Mesenchymal stem cell (in vitro differentiated cells and primary cell): ENCODE measurements at regions not wholly inside any gene's neighbourhood (a gene's known extent, or its start where the extent isn't known, plus 50 kb on each side); places are given as distances from the start of the nearest gene placed in this dataset.

ENCODE experiments used
- DNase-seq: peaks from one replicate; pipeline ENCODE4 v3.0.0-alpha.2; 2013
- H2AFZ ChIP-seq: one replicate; pipeline ENCODE4 v1.6.1; 2013; ENCODE audit warnings: low read depth, mild to moderate bottlenecking, control low read depth, inconsistent platforms, low read length, moderate library complexity
- H2AK5ac ChIP-seq: 2 replicates; pipeline ENCODE4 v1.6.1; 2013; ENCODE audit warnings: low read length, moderate library complexity, mild to moderate bottlenecking, inconsistent platforms; ENCODE audit not compliant: severe bottlenecking
- H2BK120ac ChIP-seq: one replicate; pipeline ENCODE4 v1.6.1; 2013; ENCODE audit warnings: low read depth, mild to moderate bottlenecking, inconsistent platforms, low read length, moderate library complexity
- H2BK12ac ChIP-seq, 2 experiments: one replicate each; pipeline ENCODE4 v1.6.1; 2013; ENCODE audit warnings: inconsistent platforms in 2 of 2, low read length in 2 of 2, mild to moderate bottlenecking in 2 of 2, moderate library complexity in 2 of 2, control low read depth in 1 of 2
- H2BK15ac ChIP-seq: one replicate; pipeline ENCODE4 v1.6.1; 2013; ENCODE audit warnings: mild to moderate bottlenecking, low read depth, inconsistent platforms; ENCODE audit not compliant: poor library complexity, severe bottlenecking
- H2BK5ac ChIP-seq: 2 replicates; pipeline ENCODE4 v1.6.1; 2013; ENCODE audit warnings: low read depth, mild to moderate bottlenecking, low read length, control low read depth, inconsistent platforms; ENCODE audit not compliant: poor library complexity, severe bottlenecking
- H3K14ac ChIP-seq, 2 experiments: one replicate each; pipeline ENCODE4 v1.6.1; 2013; ENCODE audit warnings: inconsistent platforms in 2 of 2, low read length in 2 of 2, control low read depth in 1 of 2, mild to moderate bottlenecking in 1 of 2, moderate library complexity in 1 of 2
- H3K18ac ChIP-seq, 2 experiments: one replicate each; pipeline ENCODE4 v1.6.1; 2013; ENCODE audit warnings: inconsistent platforms in 2 of 2, low read length in 2 of 2, control low read depth in 1 of 2, low read depth in 1 of 2, mild to moderate bottlenecking in 1 of 2
- H3K23ac ChIP-seq, 2 experiments: one replicate each; pipeline ENCODE4 v1.6.1; 2013; ENCODE audit warnings: inconsistent platforms in 2 of 2, low read length in 2 of 2, mild to moderate bottlenecking in 2 of 2, moderate library complexity in 2 of 2, control low read depth in 1 of 2
- H3K27ac ChIP-seq: 2 replicates; pipeline ENCODE4 v1.5.1; 2013; ENCODE audit warnings: mild to moderate bottlenecking, moderate library complexity, low read length, control low read depth, inconsistent platforms; ENCODE audit not compliant: poor library complexity, severe bottlenecking
- H3K27me3 ChIP-seq, 2 experiments: 2 replicates each; pipeline versions ENCODE4 v1.6.1 to v1.7.0; 2013; ENCODE audit warnings: low read length in 2 of 2, mild to moderate bottlenecking in 2 of 2, moderate library complexity in 2 of 2, control low read depth in 1 of 2, inconsistent platforms in 1 of 2; ENCODE audit not compliant: control insufficient read depth in 1 of 2, insufficient read depth in 1 of 2
- H3K36me3 ChIP-seq, 2 experiments: 2 replicates each; pipeline versions ENCODE4 v1.6.1 to v1.7.0; 2013; ENCODE audit warnings: low read length in 2 of 2, control low read depth in 1 of 2, inconsistent platforms in 1 of 2, low read depth in 1 of 2, mild to moderate bottlenecking in 1 of 2; ENCODE audit not compliant: insufficient read depth in 2 of 2, control insufficient read depth in 1 of 2
- H3K4ac ChIP-seq, 2 experiments: one replicate each; pipeline ENCODE4 v1.6.1; 2013; ENCODE audit warnings: inconsistent platforms in 2 of 2, low read length in 2 of 2, mild to moderate bottlenecking in 2 of 2, moderate library complexity in 2 of 2, control low read depth in 1 of 2, low read depth in 1 of 2
- H3K4me1 ChIP-seq: 2 replicates; pipeline ENCODE4 v1.6.1; 2013; ENCODE audit warnings: low read depth, low read length, control low read depth; ENCODE audit not compliant: control insufficient read depth, insufficient read depth
- H3K4me2 ChIP-seq: 2 replicates; pipeline ENCODE4 v1.6.1; 2013; ENCODE audit warnings: low read length, mild to moderate bottlenecking, inconsistent platforms; ENCODE audit not compliant: poor library complexity, severe bottlenecking
- H3K4me3 ChIP-seq, 2 experiments: 2 replicates each; pipeline versions ENCODE4 v1.5.1 to v1.7.0; 2013; ENCODE audit warnings: low read length in 2 of 2, mild to moderate bottlenecking in 2 of 2, control low read depth in 1 of 2, low read depth in 1 of 2; ENCODE audit not compliant: insufficient read depth in 1 of 2
- H3K79me1 ChIP-seq: replicated peaks from 2 replicates; pipeline ENCODE4 v1.6.1; 2013; ENCODE audit warnings: mild to moderate bottlenecking, control low read depth, low read length, inconsistent platforms; ENCODE audit not compliant: poor library complexity, severe bottlenecking
- H3K9ac ChIP-seq: 2 replicates; pipeline ENCODE4 v1.7.0; 2013; ENCODE audit warnings: mild to moderate bottlenecking, low read length, moderate library complexity
- H3K9me3 ChIP-seq: 2 replicates; pipeline ENCODE4 v1.7.0; 2013; ENCODE audit warnings: mild to moderate bottlenecking, low read length; ENCODE audit not compliant: control insufficient read depth
- H4K8ac ChIP-seq: one replicate; pipeline ENCODE4 v1.6.1; 2013; ENCODE audit warnings: inconsistent platforms, mild to moderate bottlenecking, low read length, moderate library complexity
- H4K91ac ChIP-seq: one replicate; pipeline ENCODE4 v1.6.1; 2013; ENCODE audit warnings: mild to moderate bottlenecking, low read length, inconsistent platforms
- WGBS: methylation state at CpG from one replicate; pipeline ENCODE4 v1.1.7; 2013; ENCODE audit warnings: mixed read lengths; 5-methylcytosine and 5-hydroxymethylcytosine counted together

- no peak overlapping the region for H3K18ac ChIP-seq
- no peak overlapping the region for H3K4me2 ChIP-seq
- H3K23ac ChIP-seq: no peak overlapping the region
- no peak overlapping the region for H2BK12ac ChIP-seq
- H2BK15ac ChIP-seq: no peak overlapping the region
- no peak overlapping the region for H3K27ac ChIP-seq
- H3K4ac ChIP-seq: no peak overlapping the region
- no peak for DNase-seq
- WGBS: 91% methylated on average over 4 of the region's 6 CpGs
- no peaks in the 10 kb centered on the region for H3K4me1 ChIP-seq
- no peak overlapping the region for H2BK5ac ChIP-seq
- H3K79me1 ChIP-seq: no peaks in the 10 kb centered on the region
- no peak overlapping the region for H2BK120ac ChIP-seq
- no peak overlapping the region for H3K14ac ChIP-seq
- no peak overlapping the region for H3K4me3 ChIP-seq
- H4K8ac ChIP-seq: no peak overlapping the region
- no peak overlapping the region for H2AK5ac ChIP-seq
- H3K27me3 ChIP-seq: peaks cover 0 to 2% of the 10 kb centered on the region in 2 experiments
- no peaks in the 10 kb centered on the region for H3K36me3 ChIP-seq
- H4K91ac ChIP-seq: no peak overlapping the region
- no peaks in the 10 kb centered on the region for H3K9me3 ChIP-seq
- no peak overlapping the region for H3K9ac ChIP-seq
- H2AFZ ChIP-seq: no peak overlapping the region
These were observed 450.2 kb upstream of the CPEB2 start for GRCh38 chr4:14552119-14552518.

DNA sequence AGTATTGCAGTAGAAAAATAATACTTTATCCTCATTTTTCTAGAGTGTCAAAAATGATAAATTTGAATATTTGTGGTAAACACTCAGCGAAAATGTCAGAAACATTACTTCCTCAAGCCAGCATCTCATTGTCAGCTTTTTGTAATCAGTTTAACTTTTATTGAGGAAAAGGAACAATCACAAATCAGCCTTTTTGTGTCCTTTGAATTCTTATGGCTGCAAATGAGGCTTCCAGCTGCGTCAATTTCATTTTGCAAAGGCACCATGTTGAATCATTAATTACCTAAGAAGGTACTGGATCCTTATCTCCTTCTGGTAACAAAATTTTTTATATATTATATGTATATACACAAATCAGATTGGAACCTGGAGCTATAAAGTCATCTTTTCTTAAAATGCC lies 442.6 kb upstream of the CPEB2 start:
- Histone ChIP-seq H4K8ac (no peak overlapping the region), H3K23ac (no peak overlapping the region), H3K4me3 (no peak overlapping the region), H4K91ac (no peak overlapping the region), H2BK5ac (no peak overlapping the region), H2BK15ac (no peak overlapping the region), H3K18ac (no peak overlapping the region), H3K4me2 (no peak overlapping the region), H2BK12ac (no peak overlapping the region), H3K79me1 (no peaks in the 10 kb centered on the region), H3K9ac (no peak overlapping the region), H3K9me3 (no peaks in the 10 kb centered on the region), H3K27me3 (peaks cover 2 to 3% of the 10 kb centered on the region in 2 experiments), H2AK5ac (no peak overlapping the region), H3K14ac (no peak overlapping the region), H3K4ac (no peak overlapping the region), H3K27ac (no peak overlapping the region), H3K4me1 (no peaks in the 10 kb centered on the region), H2AFZ (no peak overlapping the region), H3K36me3 (no peaks in the 10 kb centered on the region), H2BK120ac (no peak overlapping the region)
- no CpG with 5 or more reads among the region's 2 CpGs for WGBS
- DNase-seq: no peak

GRCh38 chr4:14560577-14560976 lies 441.7 kb upstream of the CPEB2 start:
- no peak overlapping the region for H4K91ac ChIP-seq
- no peak overlapping the region for H2AK5ac ChIP-seq
- no peak overlapping the region for H3K4ac ChIP-seq
- no peaks in the 10 kb centered on the region for H3K4me1 ChIP-seq
- no peaks in the 10 kb centered on the region for H3K79me1 ChIP-seq
- no peak overlapping the region for H3K27ac ChIP-seq
- H4K8ac ChIP-seq: no peak overlapping the region
- H2BK5ac ChIP-seq: no peak overlapping the region
- no peaks in the 10 kb centered on the region for H3K36me3 ChIP-seq
- no peak overlapping the region for H2AFZ ChIP-seq
- H2BK120ac ChIP-seq: no peak overlapping the region
- H3K4me2 ChIP-seq: no peak overlapping the region
- H3K9me3 ChIP-seq: no peaks in the 10 kb centered on the region
- no peak overlapping the region for H3K18ac ChIP-seq
- no peak overlapping the region for H3K9ac ChIP-seq
- no peak overlapping the region for H3K14ac ChIP-seq
- DNase-seq: no peak
- H2BK12ac ChIP-seq: no peak overlapping the region
- no peak overlapping the region for H2BK15ac ChIP-seq
- peaks cover 2 to 3% of the 10 kb centered on the region in 2 experiments for H3K27me3 ChIP-seq
- no peak overlapping the region for H3K23ac ChIP-seq
- WGBS: 64% methylated on average over 1 of the region's 1 CpG
- no peak overlapping the region for H3K4me3 ChIP-seq

- no peaks in the 10 kb centered on the region for H3K9me3 ChIP-seq
- H3K36me3 ChIP-seq: no peaks in the 10 kb centered on the region
- no peak overlapping the region for H3K4ac ChIP-seq
- H3K4me1 ChIP-seq: no peaks in the 10 kb centered on the region
- H3K14ac ChIP-seq: no peak overlapping the region
- no peak overlapping the region for H2BK15ac ChIP-seq
- no peaks in the 10 kb centered on the region for H3K79me1 ChIP-seq
- no peak overlapping the region for H2BK120ac ChIP-seq
- no peak overlapping the region for H3K27ac ChIP-seq
- H2BK12ac ChIP-seq: no peak overlapping the region
- H4K8ac ChIP-seq: no peak overlapping the region
- no peak for DNase-seq
- H3K23ac ChIP-seq: no peak overlapping the region
- no peak overlapping the region for H3K4me3 ChIP-seq
- H3K27me3 ChIP-seq: peaks cover 0 to 3% of the 10 kb centered on the region in 2 experiments
- no peak overlapping the region for H2AK5ac ChIP-seq
- H3K9ac ChIP-seq: no peak overlapping the region
- H2AFZ ChIP-seq: no peak overlapping the region
- 100% methylated on average over 2 of the region's 3 CpGs for WGBS
- H3K4me2 ChIP-seq: no peak overlapping the region
- H4K91ac ChIP-seq: no peak overlapping the region
- H3K18ac ChIP-seq: no peak overlapping the region
- H2BK5ac ChIP-seq: no peak overlapping the region
These were observed 439.4 kb upstream of the CPEB2 start for GRCh38 chr4:14562901-14563300.
